IMR-90 (cell line): ENCODE measurements at regions not wholly inside any gene's neighbourhood (a gene's known extent, or its start where the extent isn't known, plus 50 kb on each side); places are given as distances from the start of the nearest gene placed in this dataset.

Experiments used
- BHLHE40 ChIP-seq: fragments of 150-350 bp; IDR thresholded peaks from 2 replicates; pipeline ENCODE4 v1.6.1; 2016; ENCODE audit warnings: mild to moderate bottlenecking, low read depth, low read length
- CEBPB ChIP-seq: IDR thresholded peaks from 2 replicates; pipeline ENCODE4 v1.6.1; 2012; ENCODE audit warnings: low read depth, low read length, improper control_type of control experiment
- CHD1 ChIP-seq: IDR thresholded peaks from 2 replicates; pipeline ENCODE4 v1.6.1; 2012; ENCODE audit warnings: low read depth, low read length, improper control_type of control experiment
- CTCF ChIP-seq: conservative IDR thresholded peaks from 2 replicates; pipeline ENCODE4 v1.5.1; 2012; ENCODE audit warnings: mild to moderate bottlenecking, low read depth, low read length, improper control_type of control experiment
- ELK1 ChIP-seq: fragments of 150-350 bp; IDR thresholded peaks from 2 replicates; pipeline ENCODE4 v1.6.1; 2016; ENCODE audit warnings: low read depth, mild to moderate bottlenecking, low read length, moderate library complexity, borderline replicate concordance
- FOS ChIP-seq: fragments of 150-350 bp; IDR thresholded peaks from 2 replicates; pipeline ENCODE4 v1.6.1; 2016; ENCODE audit warnings: low read depth, low read length
- MAZ ChIP-seq: IDR thresholded peaks from 2 replicates; pipeline ENCODE4 v1.6.1; 2012; ENCODE audit warnings: low read depth, mild to moderate bottlenecking, low read length, improper control_type of control experiment, moderate library complexity, borderline replicate concordance
- MXI1 ChIP-seq: IDR thresholded peaks from 2 replicates; pipeline ENCODE4 v1.6.1; 2012; ENCODE audit warnings: low read depth, mild to moderate bottlenecking, low read length, moderate library complexity, borderline replicate concordance
- NFE2L2 ChIP-seq: fragments of 150-350 bp; IDR thresholded peaks from 2 replicates; pipeline ENCODE4 v1.6.1; 2016; ENCODE audit warnings: low read depth, mild to moderate bottlenecking, low read length
- POLR2A ChIP-seq: IDR thresholded peaks from 2 replicates; pipeline ENCODE4 v1.6.1; 2012; ENCODE audit warnings: mild to moderate bottlenecking, low read depth, low read length
- RAD21 ChIP-seq: IDR thresholded peaks from 2 replicates; pipeline ENCODE4 v1.6.1; 2012; ENCODE audit warnings: low read length, improper control_type of control experiment
- RCOR1 ChIP-seq: IDR thresholded peaks from 2 replicates; pipeline ENCODE4 v1.6.1; 2012; ENCODE audit warnings: mild to moderate bottlenecking, low read length, improper control_type of control experiment; ENCODE audit not compliant: insufficient replicate concordance
- TF ChIP-seq, protein P1 (sequence below): fragments of 150-350 bp; IDR thresholded peaks from 2 replicates; pipeline ENCODE4 v1.6.1; 2017; ENCODE audit warnings: mild to moderate bottlenecking, antibody characterized with exemption, low read length, low read depth

GRCh38 chr11:22084564-22084963 is 108.3 kb upstream of the ANO5 start:
- no peak for TF ChIP-seq POLR2A
- TF ChIP-seq CTCF: no peak
- no peak for TF ChIP-seq FOS
- no peak for TF ChIP-seq CEBPB
- no peak for TF ChIP-seq RAD21
- TF ChIP-seq ELK1: no peak
- TF ChIP-seq, protein P1, sequence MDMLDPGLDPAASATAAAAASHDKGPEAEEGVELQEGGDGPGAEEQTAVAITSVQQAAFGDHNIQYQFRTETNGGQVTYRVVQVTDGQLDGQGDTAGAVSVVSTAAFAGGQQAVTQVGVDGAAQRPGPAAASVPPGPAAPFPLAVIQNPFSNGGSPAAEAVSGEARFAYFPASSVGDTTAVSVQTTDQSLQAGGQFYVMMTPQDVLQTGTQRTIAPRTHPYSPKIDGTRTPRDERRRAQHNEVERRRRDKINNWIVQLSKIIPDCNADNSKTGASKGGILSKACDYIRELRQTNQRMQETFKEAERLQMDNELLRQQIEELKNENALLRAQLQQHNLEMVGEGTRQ: no peak
- TF ChIP-seq RCOR1: no peak
- TF ChIP-seq BHLHE40: no peak
- TF ChIP-seq MXI1: no peak
- no peak for TF ChIP-seq MAZ
- TF ChIP-seq CHD1: no peak
- TF ChIP-seq NFE2L2: no peak
